Naive thymus-derived CD4-positive, alpha-beta T cell (primary cell): ENCODE measurements at regions not wholly inside any gene's neighbourhood (a gene's known extent, or its start where the extent isn't known, plus 50 kb on each side); places are given as distances from the start of the nearest gene placed in this dataset.
"Not testable (repeated sequence)": the region's sequence is repeated elsewhere in the genome, so short reads cannot be mapped to it uniquely, and the experiment has no call there.

Source experiments
- ATAC-seq: fragments of 150-1000 bp; cut with Tn5 transposase; 2 replicates; pipeline ENCODE4 v1.10.0; 2021; ENCODE audit warnings: mild to moderate bottlenecking, moderate library complexity
- CTCF ChIA-PET: fragments of 350-600 bp; sonication (Branson Sonifier 250); formaldehyde crosslinking; loops from one replicate; lab custom pipeline; 2021; ENCODE audit warnings: antibody characterized with exemption; lab: Charles Lee
- POLR2A ChIA-PET: fragments of 350-600 bp; sonication (Branson Sonifier 250); formaldehyde crosslinking; loops from one replicate; lab custom pipeline; 2021; ENCODE audit warnings: antibody characterized with exemption, inconsistent platforms; lab: Charles Lee
- DNase-seq, 9 donors: peaks; one replicate each; pipeline versions ENCODE4 v3.0.0 to v3.0.0-alpha.2; 2020 to 2022; ENCODE audit warnings: mixed read lengths in 1 of 9
- H3K27ac ChIP-seq: one replicate; pipeline ENCODE4 v1.7.0; 2013; ENCODE audit warnings: mild to moderate bottlenecking, low read depth, low read length, moderate library complexity
- H3K27me3 ChIP-seq, 2 donors: one replicate each; pipeline ENCODE4 v1.7.0; 2013; ENCODE audit warnings: low read length in 2 of 2, mild to moderate bottlenecking in 2 of 2, moderate library complexity in 2 of 2; ENCODE audit not compliant: control insufficient read depth in 2 of 2, insufficient read depth in 2 of 2
- H3K36me3 ChIP-seq, 3 experiments: 1 replicate in 2 of 3; 2 replicates in 1 of 3; pipeline ENCODE4 v1.7.0; 2013; ENCODE audit warnings: low read length in 3 of 3, mild to moderate bottlenecking in 3 of 3, moderate library complexity in 1 of 3; ENCODE audit not compliant: insufficient read depth in 3 of 3, control insufficient read depth in 2 of 3
- H3K4me1 ChIP-seq, 2 donors: one replicate each; pipeline ENCODE4 v1.7.0; 2013; ENCODE audit warnings: low read length in 2 of 2, mild to moderate bottlenecking in 2 of 2, moderate library complexity in 1 of 2; ENCODE audit not compliant: control insufficient read depth in 2 of 2, insufficient read depth in 2 of 2
- H3K4me3 ChIP-seq: 2 replicates; pipeline ENCODE4 v1.7.0; 2013; ENCODE audit warnings: mild to moderate bottlenecking, low read length
- H3K9me3 ChIP-seq, 3 experiments: 1 replicate in 2 of 3; 2 replicates in 1 of 3; pipeline ENCODE4 v1.7.0; 2013; ENCODE audit warnings: low read length in 3 of 3; ENCODE audit not compliant: control insufficient read depth in 2 of 3
- H3K27ac Mint-ChIP-seq, 9 donors: one replicate each; pipeline ENCODE4 v1.8.0; 2020 to 2022; ENCODE audit warnings: mixed read lengths in 9 of 9, mild to moderate bottlenecking in 8 of 9, moderate library complexity in 5 of 9, inconsistent platforms in 2 of 9
- H3K27me3 Mint-ChIP-seq, 5 donors: one replicate each; pipeline ENCODE4 v1.8.0; 2021 to 2022; ENCODE audit warnings: mixed read lengths in 5 of 5, mild to moderate bottlenecking in 1 of 5
- H3K36me3 Mint-ChIP-seq, 5 donors: one replicate each; pipeline ENCODE4 v1.8.0; 2020 to 2022; ENCODE audit warnings: mixed read lengths in 5 of 5, mild to moderate bottlenecking in 3 of 5, inconsistent platforms in 1 of 5
- H3K4me1 Mint-ChIP-seq, 7 donors: one replicate each; pipeline ENCODE4 v1.8.0; 2020 to 2022; ENCODE audit warnings: mixed read lengths in 7 of 7, mild to moderate bottlenecking in 3 of 7, inconsistent platforms in 1 of 7
- H3K4me3 Mint-ChIP-seq, 10 donors: one replicate each; pipeline ENCODE4 v1.8.0; 2020 to 2022; ENCODE audit warnings: mild to moderate bottlenecking in 10 of 10, mixed read lengths in 10 of 10, moderate library complexity in 6 of 10, inconsistent platforms in 2 of 10
- H3K9me3 Mint-ChIP-seq, 11 donors: one replicate each; pipeline ENCODE4 v1.8.0; 2020 to 2022; ENCODE audit warnings: mixed read lengths in 11 of 11, mild to moderate bottlenecking in 4 of 11, inconsistent platforms in 1 of 11, moderate library complexity in 1 of 11
- intact Hi-C, 2 donors: fragments of 100-400 bp; cut with micrococcal nuclease; formaldehyde crosslinking; loops; one replicate each; pipeline ENCODE4 v1.15.1; 2023

GRCh38 chr12:46548605-46549071, 176.1 kb upstream of the SLC38A2 start:
- intact Hi-C loops: loop anchor here in 1 of 2 donors (1.0 kb wide), 2 partner anchors 24 to 31 kb away; no protein-coding TSS in a partner anchor
- peak overlapping the region in 1 of 10 donors; percentile 44 for H3K4me3 Mint-ChIP-seq
- ChIA-PET POLR2A (interaction anchor here (1.1 kb wide), 1 partner anchor 79 kb away, joined by 3 read pairs; no protein-coding TSS in a partner anchor), CTCF (no interaction called here)
- H3K4me1 Mint-ChIP-seq: peaks cover 28 to 69% (median 45%) of the 10 kb centered on the region in 7 donors
- Histone ChIP-seq H3K4me3 (no peak overlapping the region), H3K9me3 (no peaks in the 10 kb centered on the region), H3K27me3 (no peaks in the 10 kb centered on the region), H3K27ac (no peak overlapping the region), H3K4me1 (peaks cover 11 to 24% of the 10 kb centered on the region in 2 donors), H3K36me3 (no peaks in the 10 kb centered on the region)
- no peaks in the 10 kb centered on the region for H3K27me3 Mint-ChIP-seq
- H3K36me3 Mint-ChIP-seq: peaks cover 5 to 36% (median 6%) of the 10 kb centered on the region in 5 donors
- H3K9me3 Mint-ChIP-seq: peaks cover 0 to 21% (median 5%) of the 10 kb centered on the region in 11 donors
- DNase-seq: no peak
- H3K27ac Mint-ChIP-seq: peak overlapping the region in 4 of 9 donors; percentile 19 to 93 (median 31)
- ATAC-seq: no peak

GRCh38 chr12:46547421-46548354, 175.1 kb upstream of the SLC38A2 start:
- H3K4me3 ChIP-seq: no peak overlapping the region
- CTCF ChIA-PET: no interaction called here
- no peaks in the 10 kb centered on the region for H3K27me3 ChIP-seq
- Mint-ChIP-seq H3K27me3 (no peaks in the 10 kb centered on the region), H3K36me3 (peaks cover 5 to 45% (median 11%) of the 10 kb centered on the region in 5 donors), H3K27ac (peak overlapping the region in 5 of 9 donors; percentile 8 to 89 (median 17)), H3K4me1 (peaks cover 32 to 72% (median 50%) of the 10 kb centered on the region in 7 donors), H3K4me3 (peak overlapping the region in 2 of 10 donors; percentile 2 to 62), H3K9me3 (peaks cover 0 to 27% (median 6%) of the 10 kb centered on the region in 11 donors)
- intact Hi-C loops: no loop called here
- no peaks in the 10 kb centered on the region for H3K9me3 ChIP-seq
- no peak overlapping the region for H3K27ac ChIP-seq
- POLR2A ChIA-PET: no interaction called here
- H3K4me1 ChIP-seq: peaks cover 11 to 24% of the 10 kb centered on the region in 2 donors
- ATAC-seq (no peak), DNase-seq (no peak)
- H3K36me3 ChIP-seq: no peaks in the 10 kb centered on the region

GRCh38 chr12:46546634-46547273, 174.2 kb upstream of the SLC38A2 start:
- H3K4me3 Mint-ChIP-seq: peak overlapping the region in 9 of 10 donors; percentile 1 to 62 (median 17)
- Histone ChIP-seq H3K4me3 (no peak overlapping the region), H3K4me1 (peaks cover 11 to 24% of the 10 kb centered on the region in 2 donors), H3K27me3 (no peaks in the 10 kb centered on the region), H3K9me3 (no peaks in the 10 kb centered on the region), H3K36me3 (no peaks in the 10 kb centered on the region), H3K27ac (no peak overlapping the region)
- peaks cover 0 to 29% (median 6%) of the 10 kb centered on the region in 11 donors for H3K9me3 Mint-ChIP-seq
- POLR2A ChIA-PET: interaction anchor here (0.7 to 0.8 kb wide), 2 partner anchors 23 to 176 kb away, joined by 3 to 4 read pairs; no protein-coding TSS in a partner anchor
- peaks cover 5 to 49% (median 11%) of the 10 kb centered on the region in 5 donors for H3K36me3 Mint-ChIP-seq
- peak overlapping the region in 4 of 9 donors; percentile 5 to 89 (median 30) for H3K27ac Mint-ChIP-seq
- intact Hi-C loops: no loop called here
- DNase-seq (peak in 3 of 9 donors; percentile 12 to 47 (median 13)), ATAC-seq (peak; percentile 57)
- CTCF ChIA-PET: interaction anchor here (0.6 to 1.2 kb wide), 2 partner anchors 10 to 14 kb away, joined by 3 to 5 read pairs; no protein-coding TSS in a partner anchor
- no peaks in the 10 kb centered on the region for H3K27me3 Mint-ChIP-seq
- H3K4me1 Mint-ChIP-seq: peaks cover 32 to 66% (median 52%) of the 10 kb centered on the region in 7 donors

GRCh38 chr12:46543378-46543795, 170.8 kb upstream of the SLC38A2 start:
- H3K27ac ChIP-seq, DNase-seq, H3K4me3 ChIP-seq, H3K9me3 ChIP-seq, H3K27me3 Mint-ChIP-seq, H3K27ac Mint-ChIP-seq, H3K4me3 Mint-ChIP-seq, CTCF ChIA-PET, intact Hi-C loops, H3K36me3 ChIP-seq, ATAC-seq, H3K27me3 ChIP-seq: not testable (repeated sequence)
- Mint-ChIP-seq H3K4me1 (peaks cover 25 to 35% (median 34%) of the 10 kb centered on the region in 7 donors), H3K9me3 (peaks cover 0 to 39% (median 6%) of the 10 kb centered on the region in 11 donors), H3K36me3 (peaks cover 6 to 51% (median 11%) of the 10 kb centered on the region in 5 donors)
- POLR2A ChIA-PET: interaction anchor here (0.6 kb wide), 1 partner anchor 9 kb away, joined by 3 read pairs; no protein-coding TSS in a partner anchor
- peaks cover 11 to 20% of the 10 kb centered on the region in 2 donors for H3K4me1 ChIP-seq

GRCh38 chr12:46538976-46539375, 166.4 kb upstream of the SLC38A2 start:
- CTCF ChIA-PET: interaction anchor here (0.7 kb wide), 1 partner anchor 9 kb away, joined by 4 read pairs; no protein-coding TSS in a partner anchor
- Mint-ChIP-seq H3K4me3 (no peak overlapping the region), H3K27me3 (no peaks in the 10 kb centered on the region), H3K9me3 (peaks cover 0 to 25% (median 0%) of the 10 kb centered on the region in 11 donors), H3K36me3 (peaks cover 0 to 41% (median 5%) of the 10 kb centered on the region in 5 donors), H3K27ac (no peak overlapping the region), H3K4me1 (peaks cover 4 to 22% (median 17%) of the 10 kb centered on the region in 7 donors)
- POLR2A ChIA-PET: interaction anchor here (0.5 to 0.7 kb wide), 2 partner anchors 22 to 164 kb away, joined by 3 read pairs; no protein-coding TSS in a partner anchor
- Histone ChIP-seq H3K4me1 (no peaks in the 10 kb centered on the region), H3K9me3 (no peaks in the 10 kb centered on the region), H3K27me3 (no peaks in the 10 kb centered on the region), H3K27ac (no peak overlapping the region), H3K4me3 (no peak overlapping the region), H3K36me3 (no peaks in the 10 kb centered on the region)
- DNase-seq (no peak), ATAC-seq (no peak)
- intact Hi-C loops: no loop called here

- ATAC-seq (no peak), DNase-seq (no peak)
- POLR2A ChIA-PET: no interaction called here
- Histone ChIP-seq H3K4me1 (no peaks in the 10 kb centered on the region), H3K27ac (no peak overlapping the region), H3K27me3 (no peaks in the 10 kb centered on the region), H3K36me3 (no peaks in the 10 kb centered on the region), H3K9me3 (no peaks in the 10 kb centered on the region), H3K4me3 (no peak overlapping the region)
- intact Hi-C loops: no loop called here
- Mint-ChIP-seq H3K27ac (peak overlapping the region in 1 of 9 donors; percentile 56), H3K36me3 (peaks cover 0 to 30% (median 3%) of the 10 kb centered on the region in 5 donors), H3K9me3 (peaks cover 0 to 15% (median 0%) of the 10 kb centered on the region in 11 donors), H3K4me1 (peaks cover 0 to 13% (median 11%) of the 10 kb centered on the region in 7 donors), H3K4me3 (no peak overlapping the region), H3K27me3 (no peaks in the 10 kb centered on the region)
- CTCF ChIA-PET: interaction anchor here (0.6 kb wide), 1 partner anchor 9 kb away, joined by 3 read pairs; no protein-coding TSS in a partner anchor
Measured at GRCh38 chr12:46537387-46537955, 164.9 kb upstream of the SLC38A2 start.
